ENCODE measurements at regions not wholly inside any gene's neighbourhood (a gene's known extent, or its start where the extent isn't known, plus 50 kb on each side); places are given as distances from the start of the nearest gene placed in this dataset.
"Not testable (repeated sequence)": the region's sequence is repeated elsewhere in the genome, so short reads cannot be mapped to it uniquely, and the experiment has no call there.

DNA sequence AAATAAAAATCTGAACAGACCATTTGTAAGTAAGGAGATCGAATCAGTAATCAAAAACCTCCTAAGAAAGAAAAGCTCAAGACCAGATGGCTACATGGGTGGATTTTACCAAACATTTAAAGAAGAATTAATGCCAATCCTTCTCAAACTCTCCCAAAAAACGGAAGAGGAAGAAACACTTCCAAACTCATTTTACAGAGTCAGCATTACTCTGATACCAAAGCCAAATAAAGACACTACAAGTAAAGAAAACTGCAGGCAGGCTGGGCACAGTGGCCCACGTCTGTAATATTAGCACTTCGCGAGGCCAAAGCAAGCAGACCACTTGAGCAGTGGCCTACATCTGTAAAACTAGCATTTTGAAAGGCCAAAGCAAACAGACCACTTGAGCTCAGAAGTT is 159.8 kb downstream of the DPY19L2 start:
- no peak for DNase-seq

DNA sequence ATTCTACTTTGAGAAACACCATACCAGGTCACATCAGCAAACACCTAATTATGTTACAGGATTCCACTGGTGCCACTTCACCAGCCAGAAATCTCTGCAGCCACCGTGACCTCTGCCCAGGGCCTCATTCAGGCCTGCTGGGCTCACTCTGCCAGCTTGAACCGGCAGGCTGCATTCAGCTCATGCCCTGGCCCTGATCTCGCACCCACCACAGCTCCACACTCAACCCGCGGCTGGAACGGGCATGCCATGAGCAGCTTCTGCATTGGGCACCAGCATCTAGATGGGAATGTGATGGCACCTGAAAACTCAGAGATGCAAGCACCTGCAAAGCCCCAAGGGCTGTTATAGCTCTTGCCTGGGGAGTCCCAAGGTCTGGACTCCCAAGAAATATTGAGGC is 168.7 kb downstream of the DPY19L2 start:
- no peak for DNase-seq

DNA sequence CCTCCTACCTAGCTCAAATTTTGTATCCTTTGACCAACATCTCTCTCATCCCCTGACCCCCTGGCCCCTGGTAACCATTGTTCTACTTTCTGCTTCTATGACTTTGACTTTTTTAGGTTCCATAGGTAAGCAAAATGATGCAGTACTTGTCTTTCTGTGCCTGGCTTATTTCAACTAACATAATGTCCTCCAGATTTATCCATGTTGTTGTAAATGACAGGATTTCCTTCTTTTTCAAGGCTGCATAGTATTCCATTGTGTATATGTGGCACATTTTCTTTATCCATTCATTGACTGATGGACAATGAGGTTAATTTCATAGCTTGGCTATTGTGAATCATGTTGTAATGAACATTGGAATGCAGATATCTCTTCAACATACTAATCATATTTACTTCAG is 170.1 kb downstream of the DPY19L2 start:
- no peak for DNase-seq

DNA sequence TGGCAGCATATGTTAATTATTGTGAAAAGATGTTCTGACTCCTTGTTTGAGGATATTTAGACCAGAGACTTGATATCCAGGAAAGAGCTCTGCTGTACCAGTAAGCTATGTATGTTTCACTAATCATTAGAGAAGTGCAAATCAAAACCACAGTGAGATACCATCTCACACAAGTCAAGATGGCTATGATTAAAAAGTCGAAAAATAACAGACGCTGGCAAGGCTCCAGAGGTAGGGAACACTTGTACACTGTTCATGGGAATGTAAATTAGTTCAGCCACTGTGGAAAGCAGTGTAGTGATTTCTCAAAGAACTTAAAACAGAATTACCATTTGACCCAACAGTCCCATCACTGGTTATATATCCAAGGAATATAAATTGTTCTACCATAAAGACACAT is 171.6 kb downstream of the DPY19L2 start:
- no peak for DNase-seq

DNA sequence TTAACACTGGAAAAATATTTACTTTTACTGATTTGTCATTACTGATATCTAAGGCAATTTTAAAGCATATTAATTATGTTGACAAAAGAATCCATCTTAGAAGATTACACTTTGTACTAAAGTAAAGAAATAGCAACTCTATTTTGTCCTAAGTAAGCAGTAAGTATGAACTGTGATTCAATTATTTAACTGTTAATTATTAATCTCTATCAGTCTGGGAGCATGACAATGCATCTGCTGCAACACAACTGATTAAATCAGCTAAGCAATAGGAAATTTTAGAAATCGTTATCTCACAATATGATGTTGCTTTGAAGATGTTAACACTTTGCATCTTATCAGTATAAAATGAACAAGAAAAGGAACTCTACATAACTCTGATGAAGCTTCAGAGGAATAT is 172.3 kb downstream of the DPY19L2 start:
- DNase-seq, result no peak

DNA sequence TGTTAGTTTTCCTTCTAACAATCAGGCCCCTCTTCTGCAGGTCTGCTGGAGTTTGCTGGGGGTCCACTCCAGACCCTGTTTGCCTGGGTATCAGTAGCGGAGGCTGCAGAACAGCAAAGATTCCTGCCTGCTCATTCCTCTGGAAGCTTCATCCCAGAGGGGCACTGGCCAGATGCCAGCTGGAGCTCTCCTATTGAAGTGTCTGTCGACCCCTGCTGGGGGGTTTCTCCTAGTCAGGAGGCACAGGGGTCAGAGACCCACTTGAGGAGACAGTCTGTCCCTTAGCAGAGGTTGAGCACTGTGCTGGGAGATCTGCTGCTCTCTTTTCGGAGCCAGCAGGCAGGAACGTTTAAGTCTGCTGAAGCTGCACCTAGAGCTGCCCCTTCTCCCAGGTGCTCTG is 174.9 kb downstream of the DPY19L2 start:
- DNase-seq, result not testable (repeated sequence)

DNA sequence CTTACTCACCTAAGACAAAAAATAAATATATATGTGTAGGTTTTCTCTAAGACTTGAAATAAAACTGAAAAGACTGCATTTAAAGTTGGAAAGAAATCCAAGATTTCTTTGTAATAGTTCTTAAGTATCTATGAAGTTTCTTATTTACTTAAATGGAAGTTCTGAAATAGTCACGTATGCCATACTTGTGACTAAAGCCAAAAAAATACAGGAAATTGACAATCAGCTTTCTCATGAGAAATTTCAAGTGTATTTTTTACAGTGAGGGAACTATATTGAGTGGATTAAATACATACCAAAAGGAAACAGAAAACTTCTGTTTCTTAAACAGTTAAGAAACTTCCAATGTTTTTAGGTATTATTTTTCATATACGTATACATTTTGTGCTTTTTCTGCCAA is 188.1 kb downstream of the DPY19L2 start:
- no peak for DNase-seq

DNA sequence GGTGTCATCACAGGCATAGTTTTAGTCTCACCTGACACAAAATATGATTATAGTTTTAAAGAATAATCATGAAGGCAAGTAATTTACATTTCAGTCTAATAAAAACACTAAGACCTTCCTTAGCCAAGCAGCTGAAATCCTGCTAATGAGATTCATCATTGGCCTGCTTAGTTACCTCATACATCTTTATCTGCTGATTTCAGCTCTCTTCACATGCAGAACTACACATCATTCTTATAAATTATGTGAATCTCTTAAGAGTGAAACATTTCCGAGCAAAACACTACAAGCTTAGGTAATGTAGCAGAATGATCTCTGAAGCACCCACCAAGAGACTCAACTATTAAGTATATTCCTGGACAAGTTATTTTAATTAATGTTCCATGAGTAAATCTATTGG is 198.1 kb downstream of the DPY19L2 start:
- no peak for DNase-seq

DNA sequence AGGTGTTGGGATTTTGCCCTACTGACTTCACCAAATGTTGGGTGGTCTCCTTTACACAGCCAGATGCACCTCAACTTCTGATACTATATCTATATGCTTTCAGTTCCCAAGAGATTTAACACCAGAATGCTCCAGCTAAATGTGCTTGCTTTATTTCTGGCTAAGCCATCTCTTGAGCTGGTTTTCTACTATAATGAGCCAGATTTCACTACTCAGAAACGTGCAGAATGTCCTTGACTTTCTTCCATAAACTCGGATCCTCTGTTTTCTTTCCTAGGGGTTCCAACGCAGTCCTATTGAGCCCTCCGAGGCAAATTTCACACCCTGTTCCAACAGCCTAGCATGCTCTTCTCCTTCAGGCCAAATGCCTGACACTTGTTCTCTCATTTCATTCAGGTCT is 200.3 kb downstream of the DPY19L2 start:
- no peak for DNase-seq

DNA sequence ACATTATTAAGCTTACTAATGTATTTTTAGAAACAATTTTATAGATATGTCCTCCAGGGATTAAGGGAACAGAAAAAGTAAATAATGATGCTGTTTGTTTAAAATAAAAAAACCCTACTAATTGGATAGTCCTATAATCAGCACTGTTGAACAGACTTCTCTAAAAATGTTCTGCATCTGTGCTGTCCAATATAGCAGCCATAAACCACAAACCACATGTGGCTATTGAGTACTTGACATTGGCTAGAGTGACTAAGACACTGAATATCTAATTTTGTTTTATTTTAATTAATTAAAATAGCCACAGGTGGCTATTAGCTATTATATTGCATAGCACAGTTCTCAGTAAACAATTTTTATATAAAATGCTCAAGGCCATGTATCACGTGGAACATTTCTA is 210.4 kb downstream of the DPY19L2 start:
- no peak for DNase-seq

DNA sequence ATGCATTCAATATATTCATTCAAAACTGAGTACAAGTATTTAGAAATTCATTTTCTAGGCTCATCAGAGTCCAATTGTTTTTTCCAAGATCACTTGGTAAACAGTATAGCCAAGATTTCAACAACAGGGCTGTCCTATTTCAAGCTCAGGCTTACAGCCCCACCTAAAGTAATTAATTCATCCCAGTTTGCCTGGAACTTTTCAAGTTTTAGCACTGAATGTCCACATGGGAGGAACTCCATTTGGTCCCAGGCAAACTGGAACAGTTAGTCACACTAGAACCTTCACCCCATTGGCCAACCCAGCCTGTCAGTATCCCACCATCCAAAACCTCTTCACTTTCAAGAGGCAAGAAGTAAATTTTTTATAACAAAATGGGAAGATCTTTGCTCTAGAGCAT is 210.9 kb downstream of the DPY19L2 start:
- no peak for DNase-seq

DNA sequence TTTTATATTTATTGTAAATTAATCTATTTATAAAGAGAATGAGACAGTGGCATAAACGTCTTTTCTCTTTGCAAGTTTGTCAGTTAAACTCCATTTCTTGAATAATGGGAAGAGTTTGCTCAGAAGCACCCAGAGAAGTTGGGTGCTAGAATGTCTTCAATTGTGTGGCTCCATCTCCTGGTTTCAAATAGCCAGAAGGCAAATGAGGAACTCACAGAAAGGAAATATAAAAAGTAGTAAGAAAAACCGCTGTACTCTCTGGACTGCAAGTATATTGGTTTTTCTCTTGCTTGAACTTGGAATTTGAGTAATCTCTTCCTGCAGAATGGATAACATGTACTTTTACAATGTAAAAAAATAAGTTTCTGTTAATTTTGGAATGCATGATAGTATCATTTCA is 217.5 kb downstream of the DPY19L2 start:
- no peak for DNase-seq

DNA sequence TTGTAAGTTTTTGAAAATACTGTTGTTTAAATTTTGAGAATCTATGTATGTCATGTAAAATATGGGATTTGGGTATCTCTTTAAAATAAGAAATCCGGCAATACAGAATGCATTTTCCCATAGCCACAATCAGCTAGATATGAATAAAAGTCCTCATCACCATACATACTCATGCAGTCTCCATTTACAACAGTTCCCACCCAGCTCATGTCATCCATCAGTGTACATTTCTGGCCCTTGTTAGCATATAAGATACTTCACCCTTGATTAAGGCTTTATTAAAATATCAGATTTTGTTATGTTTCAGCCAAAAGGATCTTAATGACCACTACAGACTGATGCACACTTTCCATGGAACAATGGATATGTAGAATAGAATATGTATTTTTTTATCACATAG is 218.0 kb downstream of the DPY19L2 start:
- DNase-seq, result no peak

DNA sequence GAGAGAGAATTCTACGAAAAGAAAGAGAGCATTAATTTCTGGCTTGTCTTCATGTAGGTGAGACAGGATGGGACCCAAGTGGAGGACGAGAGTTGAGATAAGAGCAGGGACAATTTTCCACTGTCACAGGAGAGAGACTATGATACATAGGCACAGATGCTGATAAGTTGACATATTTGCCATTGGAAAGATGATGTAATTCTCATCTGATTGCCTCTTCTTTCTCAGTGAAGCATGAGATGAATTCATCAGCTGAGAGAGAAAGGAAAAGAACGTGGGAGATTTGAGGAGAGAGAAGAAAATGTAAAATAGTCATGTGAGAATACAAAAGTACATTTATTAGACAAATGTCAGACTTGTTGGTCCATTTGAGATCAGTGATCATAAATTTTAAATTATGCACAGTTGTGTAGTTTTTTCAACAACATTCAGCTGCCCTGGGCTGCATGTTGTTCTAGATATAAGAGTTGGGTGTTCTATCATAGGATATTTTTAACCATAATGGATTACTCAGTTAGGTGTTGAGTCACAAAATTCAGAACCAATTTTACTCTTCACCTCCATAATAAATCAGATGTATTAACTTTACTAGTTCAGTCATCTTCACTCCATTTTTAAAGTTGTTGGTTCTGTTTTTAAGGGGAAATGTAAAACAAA is 222.9 kb downstream of the DPY19L2 start:
- DNase-seq, result no peak

DNA sequence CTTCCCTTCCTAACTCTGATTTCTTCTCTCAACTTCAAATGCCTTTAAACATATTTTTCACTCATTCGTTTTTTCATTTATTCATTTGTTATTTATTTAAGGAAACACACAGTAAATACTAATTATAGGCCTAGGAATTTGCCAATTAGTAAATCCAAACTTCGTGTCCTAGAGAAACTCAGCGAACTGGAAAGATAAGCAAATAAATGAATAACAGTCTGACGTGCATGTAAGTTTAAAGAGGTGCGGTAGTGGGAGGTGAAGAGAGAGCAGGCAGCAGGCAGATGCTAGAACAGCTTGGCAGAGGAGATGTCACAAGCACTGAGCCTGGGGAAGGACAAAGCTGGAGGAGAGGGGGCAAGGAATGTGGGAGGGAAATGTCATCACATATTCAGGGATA is 228.2 kb downstream of the DPY19L2 start:
- DNase-seq, result no peak

DNA sequence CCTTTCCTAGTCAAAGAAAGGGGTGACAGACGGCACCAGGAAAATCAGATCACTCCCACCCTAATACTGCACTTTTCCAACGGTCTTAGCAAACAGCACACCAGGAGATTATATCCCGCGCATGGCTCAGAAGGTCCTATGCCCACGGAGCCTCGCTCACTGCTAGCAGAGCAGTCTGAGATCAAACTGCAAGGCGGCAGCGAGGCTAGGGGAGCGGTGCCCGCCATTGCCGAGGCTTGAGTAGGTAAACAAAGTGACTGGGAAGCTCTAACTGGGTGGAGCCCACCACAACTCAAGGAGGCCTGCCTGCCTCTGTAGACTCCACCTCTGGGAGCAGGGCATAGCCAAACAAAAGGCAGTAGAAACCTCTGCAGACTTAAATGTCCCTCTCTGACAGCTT is 233.9 kb downstream of the DPY19L2 start:
- not testable (repeated sequence) for DNase-seq

DNA sequence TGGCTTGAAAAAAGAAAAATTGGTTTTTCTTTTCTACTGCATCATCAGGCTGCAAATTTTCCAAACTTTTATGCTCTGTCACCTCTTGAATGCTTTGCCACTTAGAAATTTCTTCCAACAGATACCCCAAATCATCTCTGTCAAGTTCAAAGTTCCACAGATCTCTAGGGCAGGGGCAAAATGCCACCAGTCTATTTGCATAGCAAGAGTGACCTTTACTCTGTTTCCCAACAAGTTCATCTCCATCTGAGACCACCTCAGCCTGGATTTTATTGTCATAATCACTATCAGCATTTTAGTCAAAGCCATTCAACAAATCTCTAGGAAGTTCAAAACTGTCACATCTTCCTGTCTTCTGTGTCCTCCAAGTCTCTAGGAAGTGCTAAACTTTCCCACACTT is 240.3 kb downstream of the DPY19L2 start:
- DNase-seq, result not testable (repeated sequence)

DNA sequence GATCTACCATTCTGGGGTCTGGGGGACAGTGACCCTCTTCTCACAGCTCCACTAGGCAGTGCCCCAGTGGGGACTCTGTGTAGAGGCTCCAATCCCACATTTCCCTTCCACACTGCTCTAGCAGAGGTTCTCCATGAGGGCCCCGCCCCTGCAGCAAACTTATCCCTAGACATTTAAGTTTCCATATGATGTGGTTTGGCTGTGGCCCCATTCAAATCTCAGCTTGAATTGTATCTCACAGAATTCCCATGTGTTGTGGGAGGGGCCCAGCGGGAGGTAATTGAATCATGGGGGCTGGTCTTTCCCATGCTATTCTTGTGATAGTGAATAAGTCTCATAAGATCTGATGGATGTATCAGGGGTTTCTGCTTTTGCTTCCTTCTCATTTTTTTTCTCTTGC is 241.3 kb downstream of the DPY19L2 start:
- DNase-seq, result not testable (repeated sequence)

DNA sequence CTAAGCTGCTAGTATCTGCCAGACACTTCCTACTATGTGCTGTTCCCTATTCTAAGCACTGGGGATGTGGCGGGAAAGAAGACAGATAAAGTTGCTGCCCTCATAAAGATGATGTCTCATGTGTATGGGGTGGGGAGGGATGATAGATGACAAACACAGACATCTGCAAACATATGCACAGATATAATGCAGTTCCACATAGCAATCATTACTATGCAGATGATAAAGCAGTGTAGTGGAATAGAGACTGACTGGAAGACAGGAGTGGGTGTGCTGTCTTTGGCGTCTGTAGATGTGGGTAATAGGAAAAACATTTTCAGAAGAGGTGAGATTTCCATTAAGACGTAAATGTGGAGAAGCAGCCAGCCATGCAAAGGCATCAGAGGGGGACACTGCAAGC is 243.6 kb downstream of the DPY19L2 start:
- DNase-seq, result no peak

DNA sequence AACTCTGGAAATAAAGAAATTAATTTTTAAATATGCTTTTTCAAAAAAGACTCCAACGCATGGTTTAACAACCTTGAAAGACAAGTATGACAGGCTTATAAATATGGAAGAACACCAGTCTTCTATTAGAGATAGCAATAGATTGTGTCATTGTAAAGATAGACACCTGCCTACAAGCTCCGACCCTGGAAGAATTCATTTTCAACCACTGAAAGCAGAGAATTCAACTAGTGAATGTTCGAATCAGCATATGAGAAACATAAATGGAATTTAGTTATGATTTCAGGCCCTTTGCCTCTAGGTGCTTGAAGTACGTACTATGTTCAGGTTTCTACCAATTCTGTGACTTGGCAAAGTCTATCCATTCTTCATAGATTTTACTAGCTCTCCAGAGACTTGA is 244.5 kb downstream of the DPY19L2 start:
- no peak for DNase-seq

DNA sequence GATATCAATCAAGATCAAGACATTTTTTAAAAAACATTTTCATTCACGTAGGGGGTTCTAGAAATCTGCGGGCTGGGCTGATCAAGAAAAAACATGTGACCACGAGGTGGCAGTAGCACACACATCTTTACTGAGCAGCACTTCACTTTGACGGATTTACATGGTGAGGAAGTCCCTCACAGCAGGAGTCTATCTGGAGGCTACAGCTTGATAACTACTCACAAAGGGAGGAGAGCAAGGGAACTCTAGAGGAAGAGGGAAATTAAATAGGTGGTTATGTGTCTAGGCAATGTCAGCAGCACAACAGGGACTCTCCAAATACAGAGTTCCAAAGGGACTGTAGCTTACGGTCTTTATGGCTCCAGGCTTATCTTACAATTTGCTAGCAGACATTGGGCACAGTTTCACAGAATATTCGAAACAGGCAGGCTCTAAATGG is 248.1 kb downstream of the DPY19L2 start:
- no peak for DNase-seq

DNA sequence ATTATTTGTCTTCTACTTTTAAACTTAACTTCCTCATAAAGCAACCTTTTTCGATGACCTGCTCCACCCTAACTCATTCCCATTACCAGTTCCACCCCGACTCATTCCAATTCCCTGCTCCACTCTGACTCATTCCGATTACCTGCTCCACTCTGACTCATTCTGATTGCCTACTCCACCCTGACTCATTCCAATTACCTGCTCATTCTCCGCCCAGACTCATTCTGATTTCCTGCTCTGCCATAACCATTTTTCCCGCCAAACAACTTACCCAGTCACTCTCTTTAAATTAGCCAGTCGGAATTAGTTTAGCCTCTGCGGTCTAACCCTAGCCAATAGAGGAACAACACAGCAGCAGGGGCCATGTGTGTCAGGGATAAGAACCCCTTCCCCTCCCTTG is 249.1 kb downstream of the DPY19L2 start:
- no peak for DNase-seq

DNA sequence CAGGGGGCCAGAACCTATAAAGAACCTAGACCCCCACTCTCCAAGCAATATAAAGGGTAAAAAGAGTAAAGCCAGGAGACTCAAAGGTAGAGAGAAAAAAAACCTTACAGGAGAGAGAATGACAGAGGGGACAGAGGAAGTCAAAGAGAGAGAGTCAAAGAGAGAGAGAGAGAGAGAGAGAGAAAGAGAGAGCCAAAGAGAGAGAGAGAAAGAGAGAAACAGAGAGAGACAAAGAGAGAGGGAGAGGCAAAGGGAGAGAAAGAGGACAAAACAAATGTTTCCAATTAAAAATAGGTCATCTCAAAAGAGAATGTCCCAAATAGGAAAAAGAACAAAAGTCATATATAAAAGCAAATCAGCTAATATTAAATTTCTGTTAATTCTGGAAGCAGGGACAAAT is 251.5 kb downstream of the DPY19L2 start:
- DNase-seq, result no peak

DNA sequence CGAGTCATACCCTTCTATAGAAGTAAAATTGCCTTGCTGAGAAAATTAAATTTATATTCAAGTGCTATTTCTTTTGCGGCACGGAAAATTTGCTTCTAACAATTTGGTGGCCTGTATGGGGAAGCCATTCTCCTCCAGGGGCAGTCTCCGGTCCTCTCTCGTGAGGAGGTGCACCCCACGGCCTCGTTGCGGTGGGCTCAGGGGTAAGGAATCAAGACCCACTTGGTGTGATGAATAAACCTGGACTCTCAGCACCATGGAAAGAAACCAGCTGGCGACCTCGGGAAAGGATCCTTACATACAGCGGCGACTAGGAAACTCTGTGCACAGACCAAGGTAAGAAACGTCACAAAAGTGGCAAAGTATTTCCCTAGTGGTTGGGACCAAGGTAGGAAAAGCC is 252.9 kb downstream of the DPY19L2 start:
- no peak for DNase-seq

DNA sequence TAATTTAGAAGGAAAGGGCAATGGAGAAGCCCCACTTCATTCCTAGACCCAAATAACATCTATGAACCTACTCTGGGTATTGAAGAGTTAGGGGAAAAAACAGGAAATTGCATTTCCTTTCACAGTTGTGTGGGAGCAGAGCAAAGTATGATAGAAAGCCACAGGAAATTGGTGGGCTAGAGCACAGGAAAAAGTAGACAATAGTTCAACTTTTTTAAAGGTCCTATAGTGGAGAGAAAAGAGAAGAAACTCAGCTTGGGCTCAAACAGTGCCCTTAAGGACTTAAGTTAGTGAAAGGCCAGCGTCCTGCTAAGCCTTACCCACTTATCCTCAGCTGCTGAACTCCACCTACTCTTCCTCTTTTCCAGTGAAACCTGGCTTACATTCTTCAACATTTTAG is 258.1 kb downstream of the DPY19L2 start:
- no peak for DNase-seq

DNA sequence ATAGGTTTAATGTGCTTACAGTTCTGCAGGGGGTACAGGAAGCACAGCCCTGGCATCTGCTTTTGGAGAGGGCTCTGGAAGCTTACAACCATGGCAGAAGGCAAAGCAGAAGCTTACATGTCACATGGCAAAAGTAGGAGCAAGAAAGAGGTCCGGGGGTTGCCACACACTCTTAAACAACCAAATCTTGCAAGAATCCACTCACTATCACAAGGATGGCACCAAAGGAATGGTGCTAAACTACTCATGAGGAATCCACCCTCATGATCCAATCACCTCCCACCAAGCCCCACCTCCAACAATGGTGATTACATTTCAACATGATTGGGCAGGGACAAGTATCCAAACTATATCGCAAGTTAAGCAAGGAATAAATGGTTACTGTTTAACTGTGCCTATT is 255.8 kb upstream of the AVPR1A start:
- no peak for DNase-seq
